Hematopoietic multipotent progenitor cell (in vitro differentiated cells): ENCODE measurements at regions not wholly inside any gene's neighbourhood (a gene's known extent, or its start where the extent isn't known, plus 50 kb on each side); places are given as distances from the start of the nearest gene placed in this dataset.
A peak's percentile ranks its signal among the peaks of the same experiment; 100 is the strongest.

Experiments used
- DNase-seq, 3 donors: peaks; one replicate each; pipeline ENCODE4 v3.0.0-alpha.2; 2011 to 2015; ENCODE audit warnings: low read depth in 2 of 3, low spot score in 2 of 3

- no peak for DNase-seq
Measured at GRCh38 chr2:71926876-71927756, 220.5 kb downstream of the CYP26B1 start.

DNA sequence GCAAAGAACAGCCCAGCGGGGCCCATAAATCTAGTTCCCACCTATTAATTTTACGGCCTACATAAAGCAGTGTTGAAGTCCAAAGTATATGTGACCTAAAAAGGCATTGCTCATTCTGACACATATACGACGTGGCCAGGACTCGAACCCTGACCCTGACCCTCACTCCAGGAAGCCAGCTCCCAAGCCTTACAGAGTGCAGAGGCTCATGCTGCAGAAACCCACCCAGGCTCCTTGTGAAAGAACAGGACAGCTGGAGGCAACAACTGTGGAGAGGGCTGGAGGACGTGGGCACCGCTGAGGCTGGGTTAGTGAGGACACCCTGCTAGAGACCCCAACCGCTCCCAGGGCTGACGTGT is 221.6 kb downstream of the CYP26B1 start:
- no peak for DNase-seq

- DNase-seq = no peak
Measured at GRCh38 chr2:71925268-71926088, 222.2 kb downstream of the CYP26B1 start.

DNA sequence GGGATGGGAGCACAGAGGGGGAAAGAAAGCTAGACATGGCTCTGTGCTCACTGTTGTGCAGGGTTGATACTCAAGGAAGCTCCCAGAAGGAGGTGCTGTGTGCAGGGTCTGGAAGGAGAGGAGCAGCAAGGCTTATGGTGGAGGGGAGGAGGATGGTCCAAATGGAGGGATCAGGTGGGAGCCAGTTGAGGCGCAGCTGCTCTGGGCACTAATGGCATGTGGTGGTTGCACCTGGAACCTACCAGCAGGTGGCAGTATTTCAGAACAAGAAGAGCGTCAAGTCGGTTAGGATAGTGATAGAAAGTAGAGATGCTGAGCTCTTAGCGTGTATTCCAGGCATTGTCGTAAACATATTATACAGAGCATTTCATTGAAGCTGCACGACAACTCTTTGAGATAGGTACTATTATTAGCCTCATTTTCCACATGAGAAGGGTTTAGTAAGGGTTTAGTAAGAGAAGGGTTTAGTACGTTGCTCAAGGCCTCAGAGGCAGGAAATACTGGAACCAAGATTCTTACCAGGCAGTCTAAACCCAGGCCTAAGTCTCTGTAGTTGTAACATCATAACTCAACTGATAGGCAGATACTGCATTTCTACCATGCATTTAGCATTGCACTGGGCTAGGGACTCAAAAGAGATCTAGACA is 223.7 kb downstream of the CYP26B1 start:
- DNase-seq = peak; percentile 11 to 74 (median 53)

DNA sequence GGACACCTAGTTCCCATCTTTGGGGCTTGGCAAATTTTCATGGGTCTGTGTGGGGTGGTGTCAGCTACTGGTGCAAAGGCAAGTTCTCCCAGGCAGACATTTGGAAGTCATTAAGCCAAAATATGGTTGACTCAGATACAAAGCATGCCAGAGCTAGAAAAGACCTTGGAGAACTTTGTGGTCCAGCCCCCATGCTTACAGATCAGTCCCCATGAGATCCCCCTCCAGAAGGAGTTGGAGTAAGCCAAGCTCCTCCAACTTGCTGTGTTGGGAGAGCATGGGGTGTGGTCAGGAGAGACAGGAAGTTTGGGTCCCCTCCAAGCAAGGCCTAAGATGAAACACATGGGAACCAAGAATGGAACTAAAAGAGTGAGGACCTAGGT is 224.5 kb downstream of the CYP26B1 start:
- DNase-seq = no peak

GRCh38 chr2:71922499-71923142 is 225.0 kb downstream of the CYP26B1 start:
- no peak for DNase-seq

GRCh38 chr2:71922091-71922490 is 225.6 kb downstream of the CYP26B1 start:
- no peak for DNase-seq

GRCh38 chr2:71920819-71921218 is 226.8 kb downstream of the CYP26B1 start:
- DNase-seq = peak in 1 of 3 donors; percentile 42

- DNase-seq = no peak
Measured at GRCh38 chr2:71919708-71920107, 228.0 kb downstream of the CYP26B1 start.

- DNase-seq = no peak
Measured at GRCh38 chr2:71910277-71910676, 237.4 kb downstream of the CYP26B1 start.

GRCh38 chr2:71908798-71909197 is 238.9 kb downstream of the CYP26B1 start:
- DNase-seq = no peak

GRCh38 chr2:71907503-71907902 is 240.2 kb downstream of the CYP26B1 start:
- no peak for DNase-seq

DNA sequence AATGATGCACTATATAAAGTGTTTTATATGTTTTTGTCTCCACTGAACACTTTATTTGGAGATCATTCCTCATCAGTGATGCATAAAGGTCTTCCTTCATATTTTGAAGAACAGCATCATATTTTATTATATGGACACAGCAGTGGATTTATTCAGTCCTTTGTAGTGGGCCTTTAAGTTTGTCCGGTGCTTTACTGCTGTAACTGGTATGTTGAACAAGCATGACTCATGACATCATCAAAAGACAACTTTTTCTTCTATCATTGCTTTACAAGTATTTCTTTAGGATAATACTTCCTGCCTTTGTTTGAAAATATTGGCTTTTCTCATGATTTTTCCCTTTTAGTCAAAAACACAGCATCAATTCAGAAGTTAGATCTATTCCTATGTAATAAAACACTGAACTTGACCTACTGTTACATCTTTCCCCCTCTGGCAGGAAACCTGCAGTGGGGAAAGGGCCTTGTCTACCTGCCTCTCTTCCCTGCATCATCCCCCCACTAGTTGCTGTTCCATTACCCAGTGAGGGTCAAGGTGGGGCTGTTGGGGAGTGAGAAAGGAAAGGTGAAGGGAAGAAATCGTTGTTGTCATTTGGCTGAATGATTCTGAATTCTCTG is 241.2 kb downstream of the CYP26B1 start:
- DNase-seq = no peak

- DNase-seq = no peak
Measured at GRCh38 chr2:71905205-71905604, 242.5 kb downstream of the CYP26B1 start.

GRCh38 chr2:71903841-71904240 is 243.8 kb downstream of the CYP26B1 start:
- DNase-seq = no peak

DNA sequence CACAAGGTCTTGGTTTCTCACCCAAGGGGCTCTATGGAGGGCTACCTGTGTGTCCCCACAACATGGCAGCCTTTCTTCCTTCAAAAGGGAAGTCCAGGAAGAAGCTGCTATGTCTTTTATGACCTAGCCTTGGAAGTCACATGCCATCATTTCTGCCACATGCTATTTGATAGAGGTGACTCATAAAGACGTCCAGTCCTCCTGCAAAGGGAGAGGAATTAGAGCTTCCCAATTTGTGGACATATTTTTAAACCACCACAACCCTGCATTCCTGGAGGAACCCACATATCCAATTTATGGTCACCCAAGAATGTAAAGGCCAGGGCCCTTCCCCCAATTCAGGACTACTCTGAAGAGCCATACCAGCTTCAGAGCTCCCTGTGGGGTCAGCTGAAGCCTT is 246.2 kb downstream of the CYP26B1 start:
- DNase-seq = no peak

DNA sequence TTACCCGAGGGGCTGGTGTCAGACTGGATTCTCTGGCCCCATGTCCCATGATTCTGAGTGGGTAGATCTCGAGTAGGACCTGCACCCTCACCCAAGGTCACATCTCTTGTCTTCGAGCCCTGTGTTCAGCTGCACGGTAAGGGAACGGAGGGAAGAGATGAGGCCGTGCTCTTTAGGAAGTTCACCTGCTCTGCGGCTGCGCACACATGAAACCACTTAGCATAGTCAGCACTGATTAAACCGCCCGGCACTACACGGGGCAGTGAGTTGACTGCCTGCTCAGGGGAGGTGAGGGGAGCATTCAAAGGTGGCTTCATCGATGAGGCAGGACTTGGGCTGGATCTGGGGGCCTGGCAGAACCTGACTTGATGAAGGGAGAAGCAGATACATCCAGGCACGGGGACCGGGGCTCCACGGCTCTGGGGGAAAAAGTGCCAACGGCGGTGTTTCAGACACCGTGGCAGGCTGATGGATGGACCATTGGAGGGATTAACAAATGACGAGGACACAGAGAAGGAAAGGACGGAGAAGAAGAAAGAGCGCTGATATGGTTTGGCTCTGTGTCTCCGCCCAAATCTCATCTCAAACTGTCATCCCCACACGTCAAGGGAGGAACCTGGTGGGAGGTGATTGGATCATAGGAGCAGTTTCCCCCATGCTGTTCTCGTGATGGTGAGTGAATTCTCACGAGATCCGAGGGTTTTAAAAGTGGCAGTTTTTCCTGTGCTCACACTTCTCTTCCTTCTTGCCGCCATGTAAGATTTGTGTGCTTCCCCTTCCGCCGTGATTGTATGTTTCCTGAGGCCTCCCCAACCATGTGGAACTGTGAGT is 248.6 kb downstream of the CYP26B1 start:
- DNase-seq = no peak

DNA sequence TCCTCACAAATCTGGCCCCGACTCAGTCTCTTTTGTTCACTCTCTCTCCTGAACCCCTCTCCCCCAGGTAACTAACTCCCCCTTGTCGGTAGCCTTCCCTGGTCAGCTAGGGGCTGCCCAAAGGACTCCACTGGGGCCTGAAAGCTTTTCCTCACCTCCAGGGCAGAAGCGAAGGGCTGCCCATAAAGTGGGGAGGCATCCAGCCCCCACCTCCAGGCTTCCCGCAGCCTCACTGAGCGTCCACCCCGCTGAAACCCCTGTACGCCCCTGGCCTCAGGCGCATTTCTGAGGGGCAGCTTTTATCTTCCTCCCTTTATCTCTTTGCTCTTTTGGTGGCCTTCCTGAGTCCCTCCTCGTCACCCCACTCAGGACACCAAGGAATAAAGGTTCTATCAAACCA is 249.3 kb downstream of the CYP26B1 start:
- DNase-seq = no peak

DNA sequence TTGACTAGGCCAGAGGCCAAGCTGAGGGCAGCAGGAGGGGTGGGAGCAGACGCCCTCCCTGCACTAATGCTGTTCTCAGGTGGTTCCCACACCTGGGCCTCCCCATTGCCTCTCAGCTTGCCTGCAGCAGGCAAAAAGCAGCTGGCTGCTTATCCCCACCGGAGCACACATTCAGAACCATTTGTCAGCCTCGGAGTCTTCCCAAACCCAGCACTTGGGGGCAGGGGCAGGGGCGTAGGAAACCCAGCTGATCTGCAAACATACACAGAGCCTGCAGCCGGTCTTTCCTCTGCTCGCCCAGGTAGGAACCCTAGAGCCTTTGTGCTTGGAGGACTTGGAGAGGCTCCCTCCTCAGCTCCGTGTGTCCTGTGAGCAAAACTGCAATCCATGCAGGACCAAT is 249.8 kb downstream of the CYP26B1 start:
- DNase-seq = no peak

GRCh38 chr2:71897137-71897480 is 250.6 kb downstream of the CYP26B1 start:
- DNase-seq = no peak
